Activated CD8-positive, alpha-beta T cell treated with anti-CD3 and anti-CD28 coated beads for 36 hours (primary cell): ENCODE measurements at regions not wholly inside any gene's neighbourhood (a gene's known extent, or its start where the extent isn't known, plus 50 kb on each side); places are given as distances from the start of the nearest gene placed in this dataset.

Experiments
- ATAC-seq: fragments of 200-7000 bp; cut with Tn5 transposase; one replicate; pipeline ENCODE4 v1.10.0; 2021; ENCODE audit warnings: mild to moderate bottlenecking, moderate library complexity
- CTCF ChIA-PET: fragments of 350-600 bp; sonication (Branson Sonifier 250); formaldehyde crosslinking; loops from one replicate; lab custom pipeline; 2021; ENCODE audit warnings: antibody characterized with exemption; lab: Charles Lee
- POLR2A ChIA-PET: fragments of 350-600 bp; sonication (Branson Sonifier 250); formaldehyde crosslinking; loops from one replicate; lab custom pipeline; 2021; ENCODE audit warnings: antibody characterized with exemption; lab: Charles Lee
- DNase-seq: peaks from one replicate; pipeline ENCODE4 v3.0.0-alpha.2; 2020
- H3K27ac Mint-ChIP-seq: one replicate; pipeline ENCODE4 v1.8.0; 2021; ENCODE audit warnings: mild to moderate bottlenecking, mixed read lengths
- H3K27me3 Mint-ChIP-seq: one replicate; pipeline ENCODE4 v1.8.0; 2021; ENCODE audit warnings: mixed read lengths
- H3K36me3 Mint-ChIP-seq: one replicate; pipeline ENCODE4 v1.8.0; 2021; ENCODE audit warnings: low read depth, mixed read lengths
- H3K4me1 Mint-ChIP-seq: one replicate; pipeline ENCODE4 v1.8.0; 2021; ENCODE audit warnings: low read depth, mixed read lengths
- H3K4me3 Mint-ChIP-seq: one replicate; pipeline ENCODE4 v1.8.0; 2021; ENCODE audit warnings: mild to moderate bottlenecking, moderate library complexity, mixed read lengths
- H3K9me3 Mint-ChIP-seq: one replicate; pipeline ENCODE4 v1.8.0; 2021; ENCODE audit warnings: mixed read lengths
- intact Hi-C: fragments of 100-400 bp; cut with micrococcal nuclease; formaldehyde crosslinking; loops from one replicate; pipeline ENCODE4 v1.10.0; 2022
- TF ChIP-seq, protein P1 (sequence below): fragments of 200-600 bp; IDR thresholded peaks from one replicate; pipeline ENCODE4 v1.8.0; 2022; ENCODE audit warnings: antibody characterized with exemption, mild to moderate bottlenecking

DNA sequence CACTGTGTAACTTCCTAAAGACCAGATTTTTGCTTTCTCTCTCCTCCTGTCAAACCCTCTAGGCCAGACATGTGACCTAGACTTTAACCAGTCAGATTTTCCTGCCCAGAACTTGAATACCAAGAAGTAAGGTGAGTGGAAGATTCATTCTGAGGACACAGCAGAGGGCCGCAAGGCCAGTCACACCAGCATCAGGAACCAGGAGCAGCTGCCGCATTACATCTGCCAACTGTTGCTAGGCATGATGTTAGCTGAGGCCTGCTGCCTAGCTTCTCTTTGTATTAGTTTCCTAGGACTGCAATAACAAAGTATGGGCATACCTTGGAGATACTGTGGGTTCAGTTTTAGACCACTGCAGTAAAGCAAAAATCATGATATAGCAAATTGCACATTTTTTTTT is 101.9 kb upstream of the BMP4 start:
- Mint-ChIP-seq H3K4me1 (no peaks in the 10 kb centered on the region), H3K27me3 (peaks cover 4% of the 10 kb centered on the region), H3K4me3 (no peak overlapping the region), H3K9me3 (no peaks in the 10 kb centered on the region), H3K36me3 (no peaks in the 10 kb centered on the region), H3K27ac (no peak overlapping the region)
- no peak for DNase-seq
- TF ChIP-seq, protein P1, sequence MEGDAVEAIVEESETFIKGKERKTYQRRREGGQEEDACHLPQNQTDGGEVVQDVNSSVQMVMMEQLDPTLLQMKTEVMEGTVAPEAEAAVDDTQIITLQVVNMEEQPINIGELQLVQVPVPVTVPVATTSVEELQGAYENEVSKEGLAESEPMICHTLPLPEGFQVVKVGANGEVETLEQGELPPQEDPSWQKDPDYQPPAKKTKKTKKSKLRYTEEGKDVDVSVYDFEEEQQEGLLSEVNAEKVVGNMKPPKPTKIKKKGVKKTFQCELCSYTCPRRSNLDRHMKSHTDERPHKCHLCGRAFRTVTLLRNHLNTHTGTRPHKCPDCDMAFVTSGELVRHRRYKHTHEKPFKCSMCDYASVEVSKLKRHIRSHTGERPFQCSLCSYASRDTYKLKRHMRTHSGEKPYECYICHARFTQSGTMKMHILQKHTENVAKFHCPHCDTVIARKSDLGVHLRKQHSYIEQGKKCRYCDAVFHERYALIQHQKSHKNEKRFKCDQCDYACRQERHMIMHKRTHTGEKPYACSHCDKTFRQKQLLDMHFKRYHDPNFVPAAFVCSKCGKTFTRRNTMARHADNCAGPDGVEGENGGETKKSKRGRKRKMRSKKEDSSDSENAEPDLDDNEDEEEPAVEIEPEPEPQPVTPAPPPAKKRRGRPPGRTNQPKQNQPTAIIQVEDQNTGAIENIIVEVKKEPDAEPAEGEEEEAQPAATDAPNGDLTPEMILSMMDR, result no peak
- no peak for ATAC-seq
- POLR2A ChIA-PET, result no interaction called here
- CTCF ChIA-PET, result no interaction called here
- intact Hi-C loops, result no loop called here

- Mint-ChIP-seq H3K9me3 (no peaks in the 10 kb centered on the region), H3K27ac (no peak overlapping the region), H3K4me1 (no peaks in the 10 kb centered on the region), H3K4me3 (no peak overlapping the region), H3K36me3 (no peaks in the 10 kb centered on the region), H3K27me3 (no peaks in the 10 kb centered on the region)
- no peak for DNase-seq
- TF ChIP-seq, protein P1, result no peak
- POLR2A ChIA-PET, result no interaction called here
- ATAC-seq, result no peak
- intact Hi-C loops, result no loop called here
- CTCF ChIA-PET, result interaction anchor here (0.7 kb wide), 1 partner anchor 47 kb away, joined by 3 read pairs; no protein-coding TSS in a partner anchor
Measured at GRCh38 chr14:54083549-54084239, 127.1 kb upstream of the BMP4 start.

- Mint-ChIP-seq H3K36me3 (no peaks in the 10 kb centered on the region), H3K4me3 (no peak overlapping the region), H3K4me1 (no peaks in the 10 kb centered on the region), H3K9me3 (no peaks in the 10 kb centered on the region), H3K27ac (no peak overlapping the region), H3K27me3 (no peaks in the 10 kb centered on the region)
- CTCF ChIA-PET, result no interaction called here
- intact Hi-C loops, result no loop called here
- POLR2A ChIA-PET, result no interaction called here
- TF ChIP-seq, protein P1, result no peak
- DNase-seq, result no peak
- no peak for ATAC-seq
Measured at GRCh38 chr14:54085232-54085761, 128.7 kb upstream of the BMP4 start.

DNA sequence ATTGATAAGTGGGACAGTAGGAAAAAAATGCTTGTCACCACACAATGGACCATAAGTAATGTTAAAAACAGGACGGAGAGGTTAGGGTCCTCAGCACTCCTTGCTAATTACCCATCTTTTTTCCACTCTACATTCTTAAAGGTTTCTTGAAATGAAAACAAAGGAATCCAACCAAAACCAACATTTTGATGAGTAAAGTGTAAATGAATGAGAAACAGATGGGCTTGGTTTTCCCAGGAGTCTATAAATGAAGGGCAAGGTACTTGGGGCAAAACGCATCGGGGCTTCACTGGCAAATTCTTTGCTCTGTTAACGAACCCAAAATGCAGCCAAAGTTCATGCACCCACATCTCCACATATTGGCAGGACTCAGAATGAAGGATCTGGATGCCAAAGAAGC is 129.2 kb upstream of the BMP4 start:
- no peak overlapping the region for H3K4me3 Mint-ChIP-seq
- no peak overlapping the region for H3K27ac Mint-ChIP-seq
- no peaks in the 10 kb centered on the region for H3K27me3 Mint-ChIP-seq
- DNase-seq, result no peak
- H3K36me3 Mint-ChIP-seq, result no peaks in the 10 kb centered on the region
- no peaks in the 10 kb centered on the region for H3K4me1 Mint-ChIP-seq
- TF ChIP-seq, protein P1, result no peak
- H3K9me3 Mint-ChIP-seq, result no peaks in the 10 kb centered on the region
- intact Hi-C loops, result no loop called here
- no peak for ATAC-seq
- POLR2A ChIA-PET, result no interaction called here
- CTCF ChIA-PET, result no interaction called here

- CTCF ChIA-PET, result no interaction called here
- H3K4me1 Mint-ChIP-seq, result no peaks in the 10 kb centered on the region
- POLR2A ChIA-PET, result no interaction called here
- intact Hi-C loops, result no loop called here
- ATAC-seq (no peak), DNase-seq (no peak)
- no peak overlapping the region for H3K27ac Mint-ChIP-seq
- H3K4me3 Mint-ChIP-seq, result no peak overlapping the region
- no peaks in the 10 kb centered on the region for H3K27me3 Mint-ChIP-seq
- H3K9me3 Mint-ChIP-seq, result no peaks in the 10 kb centered on the region
- TF ChIP-seq, protein P1, result no peak
- no peaks in the 10 kb centered on the region for H3K36me3 Mint-ChIP-seq
Measured at GRCh38 chr14:54086767-54087166, 130.1 kb upstream of the BMP4 start.
